Head of caudate nucleus (tissue), 42 donors: ENCODE measurements at regions not wholly inside any gene's neighbourhood (a gene's known extent, or its start where the extent isn't known, plus 50 kb on each side); places are given as distances from the start of the nearest gene placed in this dataset.

Experiments
- DNase-seq, 42 donors: peaks; one replicate each; pipeline versions ENCODE4 v3.0.0 to v3.0.0-alpha.2; 2020 to 2021; ENCODE audit warnings: mixed read lengths in 7 of 42
- intact Hi-C: fragments of 100-400 bp; cut with DNase I; formaldehyde crosslinking; loops from one replicate; pipeline ENCODE4 v1.15.0; 2022

GRCh38 chr2:191783416-191783815 lies 63.5 kb downstream of the CAVIN2 start:
- intact Hi-C loops: no loop called here
- DNase-seq: no peak
